ENCODE measurements at regions not wholly inside any gene's neighbourhood (a gene's known extent, or its start where the extent isn't known, plus 50 kb on each side); places are given as distances from the start of the nearest gene placed in this dataset.

DNA sequence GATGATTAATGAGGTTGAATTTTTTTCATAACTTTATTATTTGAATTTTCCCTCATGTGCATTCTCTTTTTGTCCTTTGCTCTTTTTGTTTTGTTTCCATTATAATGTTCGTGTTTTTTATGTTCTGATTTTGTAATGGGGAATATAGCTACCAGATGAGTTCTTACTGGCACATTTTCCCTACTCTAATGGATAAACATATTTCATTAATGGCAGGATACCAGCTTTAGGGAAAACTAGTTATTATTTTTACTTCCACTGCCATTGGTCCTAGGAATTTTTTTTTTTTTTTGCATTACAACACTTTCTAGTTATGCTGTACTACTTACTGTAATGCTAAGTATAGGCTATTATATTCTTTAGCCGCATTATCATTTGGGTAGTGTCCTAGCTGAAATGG lies 286.3 kb downstream of the SPRY1 start:
- TF ChIP-seq GATA2 (IDR thresholded peaks at IDR 0.05; ENCODE audit: low read depth, low read length) (no peak), GATA3 (IDR thresholded peaks at IDR 0.05; ENCODE audit: low read depth, low read length) (no peak)

Measured in SH-SY5Y (cell line).